Panc1 (cell line): ENCODE measurements at regions not wholly inside any gene's neighbourhood (a gene's known extent, or its start where the extent isn't known, plus 50 kb on each side); places are given as distances from the start of the nearest gene placed in this dataset.

Experiments used
- ATAC-seq: fragments of 200-7000 bp; cut with Tn5 transposase; 2 replicates; pipeline ENCODE4 v1.9.1; 2020; ENCODE audit warnings: mild to moderate bottlenecking, moderate library complexity
- BruUV-seq: library from RNA; stranded (reverse); fragments of 400-500 nt; replicated peaks from 2 replicates; lab custom pipeline; 2021; lab: Mats Ljungman, UMichigan
- CTCF ChIA-PET: fragments of 300-600 bp; sonication (Branson Sonifier 250); formaldehyde crosslinking; loops from one replicate; lab custom pipeline; 2022; ENCODE audit warnings: antibody characterized with exemption; lab: Charles Lee
- POLR2A ChIA-PET: fragments of 300-600 bp; sonication (Branson Sonifier 250); formaldehyde crosslinking; loops from one replicate; lab custom pipeline; 2022; ENCODE audit warnings: antibody characterized with exemption; lab: Charles Lee
- DNase-seq: peaks from one replicate; pipeline ENCODE4 v3.0.0-alpha.2; 2010; ENCODE audit warnings: low read depth, low spot score
- H3K27ac ChIP-seq: 2 replicates; pipeline ENCODE4 v1.5.1; 2011; ENCODE audit warnings: mild to moderate bottlenecking, low read length, inconsistent platforms
- H3K27me3 ChIP-seq: fragments of 200-500 bp; sonication (Bioruptor generic); 2 replicates; pipeline ENCODE4 v1.6.0; 2014; ENCODE audit warnings: low read length, inconsistent platforms; ENCODE audit not compliant: control insufficient read depth, insufficient read depth
- H3K36me3 ChIP-seq: fragments of 200-500 bp; sonication (Bioruptor generic); 2 replicates; pipeline ENCODE4 v1.5.1; 2014; ENCODE audit warnings: inconsistent platforms, mild to moderate bottlenecking, low read length, moderate library complexity; ENCODE audit not compliant: control insufficient read depth, insufficient read depth
- H3K4me1 ChIP-seq: 2 replicates; pipeline ENCODE4 v1.5.1; 2011; ENCODE audit warnings: inconsistent platforms, mild to moderate bottlenecking, low read length, moderate library complexity; ENCODE audit not compliant: control insufficient read depth, insufficient read depth
- H3K4me3 ChIP-seq, 2 experiments: 2 replicates each; pipeline ENCODE4 v1.5.1; 2011 to 2012; ENCODE audit warnings: low read depth in 2 of 2, low read length in 2 of 2, mild to moderate bottlenecking in 2 of 2, inconsistent platforms in 1 of 2, moderate library complexity in 1 of 2
- H3K9me3 ChIP-seq: fragments of 200-500 bp; sonication (Bioruptor generic); 2 replicates; pipeline ENCODE4 v1.5.1; 2014; ENCODE audit warnings: low read depth, mild to moderate bottlenecking, inconsistent platforms, low read length, moderate library complexity; ENCODE audit not compliant: control insufficient read depth, insufficient read depth
- POLR2AphosphoS5 ChIP-seq: IDR thresholded peaks from 2 replicates; pipeline ENCODE4 v1.6.1; 2012; ENCODE audit warnings: mild to moderate bottlenecking, low read depth, low read length, moderate library complexity
- REST ChIP-seq, 2 experiments: IDR thresholded peaks; 2 replicates each; pipeline ENCODE4 v1.6.1; 2011 to 2012; ENCODE audit warnings: low read depth in 2 of 2, control low read depth in 1 of 2, low read length in 1 of 2, mild to moderate bottlenecking in 1 of 2, moderate library complexity in 1 of 2; ENCODE audit not compliant: insufficient read depth in 1 of 2
- SIN3A ChIP-seq: IDR thresholded peaks from 2 replicates; pipeline ENCODE4 v1.6.1; 2012; ENCODE audit warnings: low read depth, mild to moderate bottlenecking, low read length, moderate library complexity, borderline replicate concordance; ENCODE audit not compliant: insufficient read depth
- TCF7L2 ChIP-seq: IDR thresholded peaks from 2 replicates; pipeline ENCODE4 v1.6.1; 2011; ENCODE audit warnings: mild to moderate bottlenecking, low read depth, low read length, inconsistent platforms
- in situ Hi-C: cut with HindIII; loops from 2 replicates; pipeline ENCODE4 v1.10.0; 2016; ENCODE audit warnings: low sequenced_read_pairs, low pct_unique_long_range_greater_than_20kb
- intact Hi-C: fragments of 100-400 bp; cut with micrococcal nuclease; formaldehyde crosslinking; loops from one replicate; pipeline ENCODE4 v1.10.0; 2022; ENCODE audit not compliant: unreplicated experiment
- TF ChIP-seq, protein P1 (sequence below): fragments of 450-650 bp; IDR thresholded peaks from 2 replicates; pipeline ENCODE4 v1.5.1; 2017; ENCODE audit warnings: mild to moderate bottlenecking

DNA sequence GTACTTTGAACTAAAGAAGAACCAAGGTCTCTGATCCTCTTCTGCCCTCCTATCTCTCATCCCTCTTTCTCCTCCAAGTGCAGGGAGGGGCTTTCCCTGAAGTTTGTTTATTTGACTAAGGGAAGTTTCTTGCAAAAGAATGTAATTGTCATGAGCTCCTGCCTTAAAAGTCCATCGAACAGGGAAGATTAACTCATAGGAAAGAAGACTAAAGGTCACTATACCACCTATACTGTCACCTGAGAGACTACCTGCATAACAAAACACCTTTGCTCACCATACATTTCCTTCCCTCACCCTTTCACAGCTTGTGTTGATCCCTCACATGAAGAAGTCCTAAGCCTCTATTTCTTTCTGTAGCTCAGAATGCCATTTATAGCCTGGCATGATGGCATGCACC, 59.4 kb upstream of the C4orf54 start:
- POLR2A ChIA-PET, result no interaction called here

DNA sequence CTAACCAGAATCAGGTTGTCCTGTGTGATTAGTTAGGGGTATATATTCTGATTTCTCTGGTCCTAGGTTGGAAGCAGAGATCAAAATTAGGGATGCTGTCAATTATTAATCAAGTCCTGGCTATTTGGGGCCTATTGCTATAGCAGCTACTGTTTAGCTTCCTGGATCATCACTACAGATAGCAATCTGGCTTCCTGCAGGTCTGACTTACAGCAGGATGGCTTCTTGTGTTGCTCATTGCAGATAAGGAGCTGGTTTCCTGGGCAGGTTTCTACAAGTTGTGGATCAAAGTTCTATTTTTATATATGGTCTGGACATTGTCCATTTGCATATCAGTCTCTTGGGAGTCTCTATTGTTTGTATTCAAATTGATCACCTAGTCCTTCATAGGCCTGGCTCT, 57.7 kb upstream of the C4orf54 start:
- ChIA-PET CTCF (no interaction called here), POLR2A (no interaction called here)
- no peaks in the 10 kb centered on the region for H3K4me1 ChIP-seq
- no peak overlapping the region for H3K27ac ChIP-seq
- H3K9me3 ChIP-seq, result no peaks in the 10 kb centered on the region
- no peak for TF ChIP-seq POLR2AphosphoS5
- no peak for TF ChIP-seq REST (IDR thresholded peaks at IDR 0.05; ENCODE audit: insufficient read depth in 1 of 2, low read depth in 2 of 2, low read length in 1 of 2)
- TF ChIP-seq, protein P1, sequence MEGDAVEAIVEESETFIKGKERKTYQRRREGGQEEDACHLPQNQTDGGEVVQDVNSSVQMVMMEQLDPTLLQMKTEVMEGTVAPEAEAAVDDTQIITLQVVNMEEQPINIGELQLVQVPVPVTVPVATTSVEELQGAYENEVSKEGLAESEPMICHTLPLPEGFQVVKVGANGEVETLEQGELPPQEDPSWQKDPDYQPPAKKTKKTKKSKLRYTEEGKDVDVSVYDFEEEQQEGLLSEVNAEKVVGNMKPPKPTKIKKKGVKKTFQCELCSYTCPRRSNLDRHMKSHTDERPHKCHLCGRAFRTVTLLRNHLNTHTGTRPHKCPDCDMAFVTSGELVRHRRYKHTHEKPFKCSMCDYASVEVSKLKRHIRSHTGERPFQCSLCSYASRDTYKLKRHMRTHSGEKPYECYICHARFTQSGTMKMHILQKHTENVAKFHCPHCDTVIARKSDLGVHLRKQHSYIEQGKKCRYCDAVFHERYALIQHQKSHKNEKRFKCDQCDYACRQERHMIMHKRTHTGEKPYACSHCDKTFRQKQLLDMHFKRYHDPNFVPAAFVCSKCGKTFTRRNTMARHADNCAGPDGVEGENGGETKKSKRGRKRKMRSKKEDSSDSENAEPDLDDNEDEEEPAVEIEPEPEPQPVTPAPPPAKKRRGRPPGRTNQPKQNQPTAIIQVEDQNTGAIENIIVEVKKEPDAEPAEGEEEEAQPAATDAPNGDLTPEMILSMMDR, result no peak
- no peak for TF ChIP-seq SIN3A
- TF ChIP-seq TCF7L2, result no peak
- in situ Hi-C loops (no loop called here), intact Hi-C loops (no loop called here)
- DNase-seq (no peak), ATAC-seq (no peak)
- no peaks in the 10 kb centered on the region for H3K36me3 ChIP-seq
- H3K4me3 ChIP-seq, result no peak overlapping the region
- BruUV-seq, result no TSS peak
- H3K27me3 ChIP-seq, result no peaks in the 10 kb centered on the region; the same call in 1 of the 2 replicates

More for the DNA sequence above, 59.4 kb upstream of the C4orf54 start:
- CTCF ChIA-PET, result no interaction called here
- BruUV-seq, result no TSS peak
- DNase-seq (no peak), ATAC-seq (no peak)
- TF ChIP-seq SIN3A (no peak), REST (IDR thresholded peaks at IDR 0.05; ENCODE audit: insufficient read depth in 1 of 2, low read depth in 2 of 2, low read length in 1 of 2) (no peak), POLR2AphosphoS5 (no peak), TCF7L2 (no peak)
- TF ChIP-seq, protein P1, result no peak
- Histone ChIP-seq H3K36me3 (no peaks in the 10 kb centered on the region), H3K27ac (no peak overlapping the region), H3K27me3 (no peaks in the 10 kb centered on the region), H3K4me1 (no peaks in the 10 kb centered on the region), H3K9me3 (no peaks in the 10 kb centered on the region), H3K4me3 (no peak overlapping the region)
- intact Hi-C loops (no loop called here), in situ Hi-C loops (no loop called here)
